HG02763 (cell line): ENCODE measurements at regions not wholly inside any gene's neighbourhood (a gene's known extent, or its start where the extent isn't known, plus 50 kb on each side); places are given as distances from the start of the nearest gene placed in this dataset.
"Not testable (repeated sequence)": the region's sequence is repeated elsewhere in the genome, so short reads cannot be mapped to it uniquely, and the experiment has no call there.

Experiments used
- ATAC-seq: cut with Tn5 transposase; IDR thresholded peaks from one replicate; pipeline ENCODE4 v1.9.1; 2021; ENCODE audit warnings: mild to moderate bottlenecking, moderate library complexity; ENCODE audit not compliant: unreplicated experiment

GRCh38 chr3:177449360-177450006 is 252.2 kb upstream of the TBL1XR1 start:
- peak; percentile 95 for ATAC-seq

GRCh38 chr3:177451301-177451750 is 254.0 kb upstream of the TBL1XR1 start:
- no peak for ATAC-seq

GRCh38 chr3:177451864-177452830 is 254.9 kb upstream of the TBL1XR1 start:
- no peak for ATAC-seq

- ATAC-seq: no peak
Measured at GRCh38 chr3:177452831-177453450, 255.7 kb upstream of the TBL1XR1 start.

GRCh38 chr3:177453451-177453844 is 256.2 kb upstream of the TBL1XR1 start:
- no peak for ATAC-seq

GRCh38 chr3:177457204-177457603 is 259.9 kb upstream of the TBL1XR1 start:
- ATAC-seq: not testable (repeated sequence)

GRCh38 chr3:177459401-177459800 is 262.1 kb upstream of the TBL1XR1 start:
- ATAC-seq: no peak

GRCh38 chr3:177460047-177460446 is 262.8 kb upstream of the TBL1XR1 start:
- no peak for ATAC-seq

- no peak for ATAC-seq
Measured at GRCh38 chr3:177461765-177462164, 264.5 kb upstream of the TBL1XR1 start.

- not testable (repeated sequence) for ATAC-seq
Measured at GRCh38 chr3:177463341-177463740, 266.1 kb upstream of the TBL1XR1 start.

- ATAC-seq: no peak
Measured at GRCh38 chr3:177463863-177464262, 266.6 kb upstream of the TBL1XR1 start.

GRCh38 chr3:177464392-177465256 is 267.3 kb upstream of the TBL1XR1 start:
- ATAC-seq: no peak

GRCh38 chr3:177465257-177465642 is 268.0 kb upstream of the TBL1XR1 start:
- ATAC-seq: no peak

GRCh38 chr3:177466074-177466473 is 268.8 kb upstream of the TBL1XR1 start:
- no peak for ATAC-seq

- not testable (repeated sequence) for ATAC-seq
Measured at GRCh38 chr3:177466622-177467021, 269.3 kb upstream of the TBL1XR1 start.

- no peak for ATAC-seq
Measured at GRCh38 chr3:177467247-177467985, 270.1 kb upstream of the TBL1XR1 start.

GRCh38 chr3:177468331-177468730 is 271.0 kb upstream of the TBL1XR1 start:
- ATAC-seq: no peak

GRCh38 chr3:177468816-177469215 is 271.5 kb upstream of the TBL1XR1 start:
- no peak for ATAC-seq

GRCh38 chr3:177469216-177469615 is 271.9 kb upstream of the TBL1XR1 start:
- ATAC-seq: no peak
